HepG2 (cell line): ENCODE measurements at regions not wholly inside any gene's neighbourhood (a gene's known extent, or its start where the extent isn't known, plus 50 kb on each side); places are given as distances from the start of the nearest gene placed in this dataset.
A peak's percentile ranks its signal among the peaks of the same experiment; 100 is the strongest.

Experiments used
- ATAC-seq: fragments of 200-7000 bp; cut with Tn5 transposase; 3 replicates; pipeline ENCODE4 v1.9.1; 2020; ENCODE audit warnings: mild to moderate bottlenecking, moderate library complexity
- BruUV-seq: library from RNA; stranded (reverse); fragments of 400-500 nt; replicated peaks from 2 replicates; lab custom pipeline; 2021; lab: Mats Ljungman, UMichigan
- CTCF ChIA-PET: fragments of 300-600 bp; formaldehyde crosslinking; extraction: SDS; loops from one replicate; lab custom pipeline; 2021; ENCODE audit warnings: low total read pairs, inconsistent platforms, low intra/inter-chr PET ratio; lab: Yijun Ruan, JAX
- POLR2A ChIA-PET: fragments of 350-600 bp; sonication (Branson Sonifier 250); formaldehyde crosslinking; loops from one replicate; lab custom pipeline; 2020; ENCODE audit warnings: antibody characterized with exemption, inconsistent platforms; lab: Yijun Ruan, JAX
- DNase-seq: peaks from one replicate; pipeline ENCODE4 v3.0.0-alpha.2; 2015; ENCODE audit warnings: low spot score
- FAIRE-seq: peaks from 3 replicates; lab custom pipeline; 2011; peaks lifted over from hg19 to GRCh38; lab: Jason Lieb, UNC
- H2AFZ ChIP-seq: one replicate; pipeline ENCODE4 v1.6.1; 2011; ENCODE audit warnings: low read length, inconsistent platforms
- H3K27ac ChIP-seq: fragments of 300-600 bp; 3 replicates; pipeline ENCODE4 v1.8.0; 2011; ENCODE audit warnings: mixed run types, mild to moderate bottlenecking, mixed read lengths, low read length, inconsistent platforms; ENCODE audit not compliant: insufficient read depth; ENCODE audit errors: extremely low read length
- H3K27me3 ChIP-seq, 2 experiments: fragments of 200-600 bp in 1 of 2; 2 replicates in 1 of 2; 3 replicates in 1 of 2; pipeline versions ENCODE4 v1.6.0 to v1.8.0; 2011; ENCODE audit warnings: low read length in 2 of 2, mild to moderate bottlenecking in 2 of 2, moderate library complexity in 2 of 2, inconsistent platforms in 1 of 2; ENCODE audit not compliant: insufficient read depth in 2 of 2, control insufficient read depth in 1 of 2
- H3K36me3 ChIP-seq, 2 experiments: fragments of 200-600 bp in 1 of 2; replicated peaks in 1 of 2; 2 replicates in 1 of 2; 3 replicates in 1 of 2; pipeline versions ENCODE4 v1.5.1 to v1.8.0; 2011; ENCODE audit warnings: low read length in 2 of 2, inconsistent platforms in 1 of 2; ENCODE audit not compliant: insufficient read depth in 2 of 2, control insufficient read depth in 1 of 2
- H3K4me1 ChIP-seq: 2 replicates; pipeline ENCODE4 v1.5.1; 2012; ENCODE audit warnings: low read length, inconsistent platforms; ENCODE audit not compliant: insufficient read depth
- H3K4me2 ChIP-seq: 2 replicates; pipeline ENCODE4 v1.6.0; 2011; ENCODE audit warnings: low read depth, low read length, inconsistent platforms
- H3K4me3 ChIP-seq, 3 experiments: fragments of 200-600 bp in 1 of 3; sonication (generic), shearing (Covaris generic) in 1 of 3; replicated peaks in 1 of 3; 2 replicates each; pipeline ENCODE4 v1.5.1; 2011 to 2016; ENCODE audit warnings: low read length in 3 of 3, inconsistent platforms in 2 of 3, low read depth in 2 of 3, mild to moderate bottlenecking in 2 of 3, control low read depth in 1 of 3, mixed read lengths in 1 of 3; ENCODE audit not compliant: insufficient read depth in 1 of 3
- H3K79me2 ChIP-seq: one replicate; pipeline ENCODE4 v1.6.1; 2011; ENCODE audit warnings: low read length, inconsistent platforms; ENCODE audit not compliant: insufficient read depth
- H3K9ac ChIP-seq: 2 replicates; pipeline ENCODE4 v1.6.0; 2011; ENCODE audit warnings: mild to moderate bottlenecking, low read depth, low read length, inconsistent platforms; ENCODE audit not compliant: insufficient read depth
- H3K9me3 ChIP-seq: 2 replicates; pipeline ENCODE4 v1.5.1; 2012; ENCODE audit warnings: mild to moderate bottlenecking, low read length
- H4K20me1 ChIP-seq: 2 replicates; pipeline ENCODE4 v1.6.0; 2011; ENCODE audit warnings: inconsistent platforms, mild to moderate bottlenecking, low read length, moderate library complexity; ENCODE audit not compliant: insufficient read depth
- CEBPB ChIP-seq: IDR thresholded peaks from 2 replicates; pipeline ENCODE4 v1.6.1; 2011; ENCODE audit warnings: low read depth, low read length, improper control_type of control experiment, borderline replicate concordance
- DRAP1 ChIP-seq: IDR thresholded peaks from 2 replicates; pipeline ENCODE4 v1.6.1; 2016; ENCODE audit warnings: missing genetic modification reagents, missing compliant biosample characterization
- GFI1 ChIP-seq: sonication (generic); formaldehyde crosslinking; IDR thresholded peaks from 2 replicates; pipeline ENCODE4 v1.5.0; 2020; ENCODE audit warnings: missing genetic modification reagents, mild to moderate bottlenecking, borderline replicate concordance
- MAFF ChIP-seq: IDR thresholded peaks from 2 replicates; pipeline ENCODE4 v1.6.1; 2011; ENCODE audit warnings: low read depth, low read length, improper control_type of control experiment
- YEATS2 ChIP-seq: sonication (generic); formaldehyde crosslinking; IDR thresholded peaks from 2 replicates; pipeline ENCODE4 v1.4.0; 2020; ENCODE audit warnings: missing genetic modification reagents, borderline replicate concordance
- ZNF362 ChIP-seq: sonication (generic); formaldehyde crosslinking; IDR thresholded peaks from 2 replicates; pipeline ENCODE4 v1.4.0; 2020; ENCODE audit warnings: missing genetic modification reagents, mild to moderate bottlenecking, borderline replicate concordance
- WGBS: methylation state at CpG from one replicate; pipeline ENCODE4 v1.1.6; 2017; ENCODE audit warnings: low lambda C conversion rate; 5-methylcytosine and 5-hydroxymethylcytosine counted together
- in situ Hi-C: cut with HindIII; loops from 2 replicates; pipeline ENCODE4 v1.10.0; 2017; ENCODE audit warnings: low pct_unique_long_range_greater_than_20kb; ENCODE audit not compliant: extremely low pct_ligation_motif_present
- intact Hi-C: fragments of 100-400 bp; cut with micrococcal nuclease; formaldehyde crosslinking; loops from one replicate; pipeline ENCODE4 v1.10.0; 2022; ENCODE audit not compliant: unreplicated experiment

- TF ChIP-seq YEATS2 (CRISPR knock-in tag) (peak; percentile 48; the same call in 1 of the 2 replicates), ZNF362 (no peak), MAFF (peak; percentile 39; the same call in 1 of the 2 replicates)
Observed at GRCh38 chr1:39105841-39106765, 80.0 kb downstream of the NDUFS5 start (continued).

- intact Hi-C loops: loop anchor here (1.0 to 5.0 kb wide), 3 partner anchors 26 to 65 kb away; no protein-coding TSS in a partner anchor
- Histone ChIP-seq H2AFZ (no peak overlapping the region), H3K27me3 (no peaks in the 10 kb centered on the region), H4K20me1 (no peaks in the 10 kb centered on the region), H3K9me3 (no peaks in the 10 kb centered on the region), H3K4me3 (peak overlapping the region; percentile 81 to 94 (median 93)), H3K9ac (peak overlapping the region; percentile 82; the same call in 1 of the 2 replicates), H3K4me1 (peaks cover 72% of the 10 kb centered on the region), H3K27ac (peak overlapping the region; percentile 69), H3K79me2 (peaks cover 37% of the 10 kb centered on the region), H3K36me3 (no peaks in the 10 kb centered on the region), H3K4me2 (peak overlapping the region; percentile 94)
- BruUV-seq: no TSS peak
- ATAC-seq (no peak), DNase-seq (no peak), FAIRE-seq (no peak)
- WGBS: 12% methylated on average over 4 of the region's 4 CpGs
- ChIA-PET POLR2A (interaction anchor here (0.8 to 2.5 kb wide), 11 partner anchors 10 to 123 kb away, joined by 3 to 27 read pairs (median 4); partner anchors contain the start of gene NDUFS5), CTCF (no interaction called here)
- in situ Hi-C loops: no loop called here
- TF ChIP-seq GFI1 (peak; percentile 96), DRAP1 (CRISPR knock-in tag) (0 out of 2 replicates have a peak, but pooled peaks have one; percentile 37), CEBPB (no peak)
Observed at GRCh38 chr1:39106801-39107327, 80.7 kb downstream of the NDUFS5 start.
